ENCODE measurements at regions not wholly inside any gene's neighbourhood (a gene's known extent, or its start where the extent isn't known, plus 50 kb on each side); places are given as distances from the start of the nearest gene placed in this dataset.

GRCh38 chr11:23227078-23227445 is 366.8 kb upstream of the CCDC179 start:
- no peak for FAIRE-seq
- no peak for DNase-seq (ENCODE audit: insufficient read length, low spot score)

- FAIRE-seq (no peak), DNase-seq (ENCODE audit: insufficient read length, low spot score) (no peak)
Measured at GRCh38 chr11:23232652-23233051, 372.4 kb upstream of the CCDC179 start.

- DNase-seq (ENCODE audit: insufficient read length, low spot score) = no peak
- FAIRE-seq = no peak
Measured at GRCh38 chr11:23233075-23233474, 372.8 kb upstream of the CCDC179 start.

- FAIRE-seq = no peak
- no peak for DNase-seq (ENCODE audit: insufficient read length, low spot score)
Measured at GRCh38 chr11:23236826-23237555, 376.7 kb upstream of the CCDC179 start.

DNA sequence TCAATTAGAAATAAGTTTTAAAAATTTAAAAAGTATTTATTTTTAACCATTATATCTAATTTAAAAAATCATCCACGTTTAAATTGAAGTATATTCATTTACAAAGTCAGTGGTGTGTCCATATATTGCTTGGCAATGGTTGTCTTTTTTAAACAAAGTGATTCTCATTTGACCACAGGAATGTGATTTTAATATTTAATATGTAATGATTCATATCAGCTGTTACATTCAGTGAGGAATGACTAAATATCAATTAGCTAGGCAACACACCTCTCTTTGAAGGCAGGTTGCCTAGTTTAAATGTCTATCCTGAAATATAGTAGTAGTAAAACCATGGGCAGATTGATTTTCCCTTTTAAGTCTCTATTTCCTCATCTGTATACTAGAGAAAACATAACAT is 392.2 kb upstream of the CCDC179 start:
- DNase-seq (ENCODE audit: insufficient read length, low spot score) = no peak

GRCh38 chr11:23257088-23257487 is 396.8 kb upstream of the CCDC179 start:
- DNase-seq (ENCODE audit: insufficient read length, low spot score) = no peak
- FAIRE-seq = no peak

More for the DNA sequence above, 392.2 kb upstream of the CCDC179 start:
- no peak for FAIRE-seq

- FAIRE-seq = no peak
- DNase-seq (ENCODE audit: insufficient read length, low spot score) = no peak
Measured at GRCh38 chr11:23257556-23257955, 397.3 kb upstream of the CCDC179 start.

GRCh38 chr11:23263466-23263865 is 403.2 kb upstream of the CCDC179 start:
- no peak for DNase-seq (ENCODE audit: insufficient read length, low spot score)

DNA sequence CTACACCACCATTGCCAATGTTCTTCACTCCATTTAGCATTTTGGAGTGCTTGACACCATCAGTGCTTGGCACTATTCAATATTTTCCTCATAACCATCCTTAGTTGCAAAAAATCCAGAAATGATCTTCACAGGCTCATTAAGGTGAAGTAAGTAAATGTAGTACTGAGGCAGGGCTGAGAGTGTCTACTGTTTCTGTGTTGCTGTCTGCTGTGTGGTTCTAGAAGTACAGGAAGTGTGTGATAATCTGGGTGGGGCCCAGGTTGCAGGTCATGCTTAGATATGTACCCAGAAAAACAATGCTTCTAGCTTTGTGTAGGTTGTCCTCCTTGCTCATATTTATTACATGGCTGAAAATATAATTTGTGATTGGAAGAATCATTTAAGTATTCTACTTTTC is 411.8 kb upstream of the CCDC179 start:
- FAIRE-seq (no peak), DNase-seq (ENCODE audit: insufficient read length, low spot score) (no peak)

More at GRCh38 chr11:23263466-23263865, 403.2 kb upstream of the CCDC179 start:
- no peak for FAIRE-seq

GRCh38 chr11:23278121-23278520 is 417.8 kb upstream of the CCDC179 start:
- FAIRE-seq = no peak
- DNase-seq (ENCODE audit: insufficient read length, low spot score) = peak; percentile 14

GRCh38 chr11:23280088-23280487 is 419.8 kb upstream of the CCDC179 start:
- FAIRE-seq = peak; percentile 28
- DNase-seq (ENCODE audit: insufficient read length, low spot score) = no peak

DNA sequence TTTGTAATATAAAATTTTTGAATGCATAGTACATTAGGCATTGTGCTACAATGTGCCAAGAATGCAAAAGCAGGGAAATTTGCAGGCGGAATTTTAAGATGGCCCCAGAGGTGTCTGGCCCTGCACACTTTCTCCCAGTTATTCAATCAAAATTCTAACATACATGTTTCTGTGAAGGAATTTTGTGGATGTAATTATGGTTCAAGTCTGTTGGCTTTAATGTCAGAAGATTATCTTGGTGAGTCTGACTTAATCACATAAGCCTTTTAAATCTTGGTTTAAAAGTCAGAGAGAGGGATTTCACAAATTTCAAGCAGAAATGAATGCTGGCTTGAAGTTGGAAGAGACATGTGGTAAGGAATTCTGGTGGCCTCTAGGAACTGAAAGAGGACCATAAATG is 423.4 kb upstream of the CCDC179 start:
- DNase-seq (ENCODE audit: insufficient read length, low spot score) = no peak
- no peak for FAIRE-seq

DNA sequence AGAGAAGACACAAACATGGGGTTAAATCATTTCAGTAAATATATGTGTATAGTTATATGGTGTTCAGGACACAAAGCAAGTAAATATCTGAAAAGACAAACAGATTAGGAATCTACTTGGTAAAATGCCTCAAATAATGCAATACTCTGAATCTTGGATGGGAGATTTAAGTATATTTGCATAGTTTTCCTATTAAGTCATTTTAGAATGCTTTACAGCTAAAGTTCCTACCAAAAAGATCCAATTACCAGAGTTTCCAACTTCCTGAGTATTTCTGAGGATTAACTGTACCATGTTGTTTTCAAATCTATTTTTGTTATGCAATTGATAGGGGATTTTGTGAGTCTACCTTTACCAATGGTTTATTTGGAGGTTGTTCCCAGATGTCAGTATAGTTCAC is 424.4 kb upstream of the CCDC179 start:
- no peak for DNase-seq (ENCODE audit: insufficient read length, low spot score)
- FAIRE-seq = no peak

GRCh38 chr11:23288003-23288783 is 427.9 kb upstream of the CCDC179 start:
- FAIRE-seq (no peak), DNase-seq (ENCODE audit: insufficient read length, low spot score) (peak; percentile 22)

- no peak for FAIRE-seq
- no peak for DNase-seq (ENCODE audit: insufficient read length, low spot score)
Measured at GRCh38 chr11:23295241-23295640, 435.0 kb upstream of the CCDC179 start.

GRCh38 chr11:23308041-23308440 is 447.8 kb upstream of the CCDC179 start:
- DNase-seq (ENCODE audit: insufficient read length, low spot score) (no peak), FAIRE-seq (no peak)

DNA sequence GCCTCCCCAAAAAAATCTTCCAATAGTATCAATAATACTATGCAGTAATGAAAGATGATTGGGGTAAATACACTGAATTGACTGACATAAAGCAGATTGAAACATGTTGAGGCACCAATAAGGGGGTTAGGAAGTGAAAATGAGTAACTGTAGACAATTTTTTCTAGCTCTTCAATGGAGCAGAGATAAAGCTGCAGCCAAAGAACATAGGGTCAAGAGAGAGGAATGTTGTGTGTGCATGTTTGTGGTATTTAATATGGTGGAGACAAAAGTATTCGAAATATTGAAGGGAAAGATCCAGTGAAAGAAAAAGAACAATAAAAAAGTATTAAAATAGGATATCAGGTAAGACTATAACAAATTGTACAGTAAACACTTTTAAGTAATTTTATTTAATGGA is 450.0 kb upstream of the CCDC179 start:
- FAIRE-seq (no peak), DNase-seq (ENCODE audit: insufficient read length, low spot score) (no peak)

- no peak for FAIRE-seq
- DNase-seq (ENCODE audit: insufficient read length, low spot score) = no peak
Measured at GRCh38 chr11:23311986-23312940, 452.0 kb upstream of the CCDC179 start.

DNA sequence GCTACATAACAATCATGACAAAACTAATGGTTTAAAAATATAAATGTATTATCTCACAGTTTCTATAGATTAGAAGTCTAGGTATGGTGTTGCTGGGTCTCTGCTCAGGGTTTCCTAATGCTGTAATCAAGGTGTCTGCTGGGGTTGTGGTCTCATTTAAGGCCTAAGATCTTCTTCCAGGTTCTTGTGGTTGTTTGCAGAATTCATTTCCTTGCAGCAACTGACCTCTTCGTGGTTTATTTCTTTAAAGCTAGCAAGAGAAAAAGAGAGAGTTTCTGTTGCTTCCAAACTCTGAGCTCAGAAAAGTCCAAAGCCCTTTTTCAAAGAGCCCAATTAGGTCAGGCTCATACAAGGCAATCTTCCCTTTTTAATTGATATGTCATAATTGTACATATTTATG is 452.7 kb upstream of the CCDC179 start:
- FAIRE-seq = no peak
- DNase-seq (ENCODE audit: insufficient read length, low spot score) = no peak

DNA sequence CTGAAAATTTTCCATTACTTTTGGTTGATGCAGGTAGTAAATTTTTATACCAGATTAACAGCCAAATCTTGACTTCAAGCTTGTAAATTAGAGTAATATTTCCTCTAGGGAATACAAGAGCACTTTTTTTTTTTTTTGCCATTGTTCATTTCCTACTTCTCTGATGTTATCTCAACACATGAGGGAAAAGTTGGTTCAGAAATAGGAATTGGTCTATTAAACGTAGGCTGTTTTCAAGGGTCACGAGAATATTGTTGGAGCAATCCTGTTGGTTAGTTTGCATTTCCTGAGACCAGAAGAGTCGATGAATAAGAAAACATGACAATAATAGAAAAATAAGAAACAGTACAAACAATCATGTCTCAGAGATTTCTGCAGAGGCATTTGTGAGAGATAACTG is 453.9 kb upstream of the CCDC179 start:
- DNase-seq (ENCODE audit: insufficient read length, low spot score) (no peak), FAIRE-seq (no peak)

- FAIRE-seq (no peak), DNase-seq (ENCODE audit: insufficient read length, low spot score) (no peak)
Measured at GRCh38 chr11:23315286-23315685, 455.0 kb upstream of the CCDC179 start.
